Esophagus muscularis mucosa (tissue), 4 donors: ENCODE measurements at regions not wholly inside any gene's neighbourhood (a gene's known extent, or its start where the extent isn't known, plus 50 kb on each side); places are given as distances from the start of the nearest gene placed in this dataset.

Experiments
- DNase-seq: peaks from one replicate; pipeline ENCODE4 v3.0.0-alpha.2; 2017; ENCODE audit errors: extremely low spot score
- H3K27ac ChIP-seq, 4 donors: fragments of 200-600 bp; sonication (generic); replicated peaks in 1 of 4; 1 replicate in 3 of 4; 2 replicates in 1 of 4; pipeline ENCODE4 v1.5.1; 2016 to 2019; ENCODE audit warnings: mild to moderate bottlenecking in 1 of 4
- H3K27me3 ChIP-seq, 4 donors: fragments of 200-600 bp; sonication (generic); one replicate each; pipeline versions ENCODE4 v1.5.1 to v1.6.0; 2016 to 2019
- H3K36me3 ChIP-seq, 4 donors: fragments of 200-600 bp; sonication (generic); one replicate each; pipeline ENCODE4 v1.5.1; 2016 to 2019
- H3K4me1 ChIP-seq, 4 donors: fragments of 200-600 bp; sonication (generic); one replicate each; pipeline ENCODE4 v1.5.1; 2016 to 2019
- H3K4me3 ChIP-seq, 4 donors: fragments of 200-600 bp; sonication (generic); 1 replicate in 2 of 4; 2 replicates in 2 of 4; pipeline ENCODE4 v1.5.1; 2016 to 2019; ENCODE audit warnings: mild to moderate bottlenecking in 4 of 4, moderate library complexity in 1 of 4
- H3K9me3 ChIP-seq, 4 donors: fragments of 200-600 bp; sonication (generic); 1 replicate in 3 of 4; 2 replicates in 1 of 4; pipeline ENCODE4 v1.5.1; 2016 to 2019
- CTCF ChIP-seq, 3 experiments: fragments of 200-600 bp in 2 of 3; fragments of 450-650 bp in 1 of 3; sonication (generic) in 2 of 3; IDR thresholded peaks; one replicate each; pipeline ENCODE4 v1.5.1; 2017 to 2019; ENCODE audit warnings: antibody characterized with exemption in 3 of 3, mild to moderate bottlenecking in 2 of 3, moderate library complexity in 1 of 3
- EP300 ChIP-seq: sonication (generic); formaldehyde crosslinking; IDR thresholded peaks from one replicate; pipeline ENCODE4 v1.6.1; 2017; ENCODE audit warnings: antibody characterized with exemption
- POLR2A ChIP-seq: fragments of 450-650 bp; IDR thresholded peaks from one replicate; pipeline ENCODE4 v1.6.1; 2017; ENCODE audit warnings: antibody characterized with exemption, moderate library complexity, mild to moderate bottlenecking, low read depth
- POLR2AphosphoS5 ChIP-seq, 2 donors: sonication (generic); formaldehyde crosslinking; IDR thresholded peaks; one replicate each; pipeline ENCODE4 v1.6.1; 2017; ENCODE audit warnings: antibody characterized with exemption in 2 of 2
- WGBS: methylation state at CpG from one replicate; pipeline ENCODE4 v1.1.5; 2018; 5-methylcytosine and 5-hydroxymethylcytosine counted together
- intact Hi-C: fragments of 100-400 bp; cut with DNase I; formaldehyde crosslinking; loops from one replicate; pipeline ENCODE4 v1.15.1; 2023

- Histone ChIP-seq H3K27ac (no peak overlapping the region), H3K4me3 (no peak overlapping the region), H3K9me3 (no peaks in the 10 kb centered on the region), H3K4me1 (peaks cover 0 to 14% (median 12%) of the 10 kb centered on the region in 4 donors), H3K36me3 (no peaks in the 10 kb centered on the region), H3K27me3 (no peaks in the 10 kb centered on the region)
- intact Hi-C loops, result no loop called here
- TF ChIP-seq POLR2A, result no peak
- 28% methylated on average over 3 of the region's 3 CpGs for WGBS
- no peak for DNase-seq
Measured at GRCh38 chr6:87897663-87898062, 150.0 kb upstream of the SPACA1 start.

GRCh38 chr6:87897013-87897412 is 150.6 kb upstream of the SPACA1 start:
- TF ChIP-seq POLR2AphosphoS5 (IDR thresholded peaks at IDR 0.05) (no peak), CTCF (IDR thresholded peaks at IDR 0.05) (no peak), POLR2A (no peak), EP300 (no peak)
- Histone ChIP-seq H3K36me3 (no peaks in the 10 kb centered on the region), H3K27me3 (no peaks in the 10 kb centered on the region), H3K9me3 (no peaks in the 10 kb centered on the region), H3K4me1 (peaks cover 0 to 14% (median 12%) of the 10 kb centered on the region in 4 donors), H3K27ac (no peak overlapping the region), H3K4me3 (no peak overlapping the region)
- no peak for DNase-seq
- intact Hi-C loops, result no loop called here

- no peaks in the 10 kb centered on the region for H3K27me3 ChIP-seq
- TF ChIP-seq POLR2AphosphoS5 (IDR thresholded peaks at IDR 0.05) (no peak), POLR2A (no peak), EP300 (no peak), CTCF (IDR thresholded peaks at IDR 0.05) (no peak)
- intact Hi-C loops, result no loop called here
- WGBS, result 83% methylated on average over 2 of the region's 2 CpGs
- no peaks in the 10 kb centered on the region for H3K9me3 ChIP-seq
- no peak overlapping the region for H3K27ac ChIP-seq
- no peak overlapping the region for H3K4me3 ChIP-seq
- H3K4me1 ChIP-seq, result no peaks in the 10 kb centered on the region
- no peak for DNase-seq
- H3K36me3 ChIP-seq, result no peaks in the 10 kb centered on the region
Measured at GRCh38 chr6:87887266-87887665, 160.4 kb upstream of the SPACA1 start.

- Histone ChIP-seq H3K36me3 (no peaks in the 10 kb centered on the region), H3K27ac (no peak overlapping the region), H3K4me1 (peaks cover 0 to 5% (median 0%) of the 10 kb centered on the region in 4 donors), H3K4me3 (no peak overlapping the region), H3K27me3 (no peaks in the 10 kb centered on the region), H3K9me3 (no peaks in the 10 kb centered on the region)
- WGBS, result 92% methylated on average over 1 of the region's 1 CpG
- intact Hi-C loops, result no loop called here
- no peak for DNase-seq
- TF ChIP-seq POLR2AphosphoS5 (IDR thresholded peaks at IDR 0.05) (no peak), EP300 (no peak), CTCF (IDR thresholded peaks at IDR 0.05) (no peak), POLR2A (no peak)
Measured at GRCh38 chr6:87884203-87884602, 163.4 kb upstream of the SPACA1 start.

GRCh38 chr6:87881342-87881895 is 166.2 kb upstream of the SPACA1 start:
- no peaks in the 10 kb centered on the region for H3K9me3 ChIP-seq
- no peak overlapping the region for H3K4me3 ChIP-seq
- WGBS, result 80% methylated on average over 4 of the region's 4 CpGs
- no peaks in the 10 kb centered on the region for H3K36me3 ChIP-seq
- intact Hi-C loops, result no loop called here
- DNase-seq, result no peak
- H3K27ac ChIP-seq, result no peak overlapping the region
- peaks cover 0 to 5% (median 0%) of the 10 kb centered on the region in 4 donors for H3K4me1 ChIP-seq
- H3K27me3 ChIP-seq, result no peaks in the 10 kb centered on the region
- TF ChIP-seq POLR2A (no peak), POLR2AphosphoS5 (IDR thresholded peaks at IDR 0.05) (no peak), CTCF (IDR thresholded peaks at IDR 0.05) (no peak), EP300 (no peak)
